ENCODE measurements at regions not wholly inside any gene's neighbourhood (a gene's known extent, or its start where the extent isn't known, plus 50 kb on each side); places are given as distances from the start of the nearest gene placed in this dataset.

- TF ChIP-seq CTCF (IDR thresholded peaks at IDR 0.05; ENCODE audit: control extremely low read depth in 1 of 3, insufficient read depth in 1 of 3, low read depth in 1 of 3, low read length in 3 of 3) (no peak), RAD21 (IDR thresholded peaks at IDR 0.05 in 1 of 2, conservative IDR thresholded peaks at IDR 0.05 in 1 of 2; ENCODE audit: low read depth in 2 of 2, low read length in 2 of 2) (no peak)
These were observed 1978.6 kb upstream of the CDH6 start for GRCh38 chr5:29214839-29215238.

All from H1 (cell line).